ENCODE measurements at regions not wholly inside any gene's neighbourhood (a gene's known extent, or its start where the extent isn't known, plus 50 kb on each side); places are given as distances from the start of the nearest gene placed in this dataset.

GRCh38 chr2:144237108-144237507 is 282.8 kb downstream of the ZEB2 start:
- TF ChIP-seq CTCF (IDR thresholded peaks at IDR 0.05; ENCODE audit: low read depth, low read length) (no peak), POLR2A (IDR thresholded peaks at IDR 0.05; ENCODE audit: extremely low read depth, insufficient read length) (no peak), MAX (IDR thresholded peaks at IDR 0.05; ENCODE audit: low read depth, low read length) (no peak)
